ENCODE measurements at regions not wholly inside any gene's neighbourhood (a gene's known extent, or its start where the extent isn't known, plus 50 kb on each side); places are given as distances from the start of the nearest gene placed in this dataset.
A peak's percentile ranks its signal among the peaks of the same experiment; 100 is the strongest.

DNA sequence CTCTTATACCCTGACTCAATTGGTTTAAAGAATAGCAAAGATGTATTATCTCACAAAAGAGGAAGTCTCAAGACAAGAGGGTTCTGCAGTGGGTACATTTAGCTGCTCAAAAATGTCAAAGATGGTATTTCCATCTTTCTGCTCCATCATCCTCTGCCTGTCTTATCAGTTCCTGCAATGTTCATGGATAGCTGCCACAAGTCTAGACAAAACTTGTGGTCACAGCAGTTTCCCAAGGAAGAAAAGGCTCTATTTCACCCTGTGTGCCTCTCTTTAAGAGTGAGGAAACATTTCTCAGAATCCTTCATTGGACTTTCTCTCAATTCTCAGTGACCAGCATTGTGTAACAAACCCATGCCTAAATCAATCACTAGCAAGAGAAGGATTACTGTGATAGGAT is 634.2 kb upstream of the AUTS2 start:
- DNase-seq (ENCODE audit: low read depth) (peak; percentile 13), FAIRE-seq (no peak)
- Histone ChIP-seq H3K4me3 (ENCODE audit: low read depth, low read length) (no peak overlapping the region), H3K27me3 (ENCODE audit: control insufficient read depth, insufficient read depth, low read length) (no peaks in the 10 kb centered on the region), H3K36me3 (ENCODE audit: control insufficient read depth, insufficient read depth, low read length) (no peaks in the 10 kb centered on the region)
- TF ChIP-seq, protein P1, sequence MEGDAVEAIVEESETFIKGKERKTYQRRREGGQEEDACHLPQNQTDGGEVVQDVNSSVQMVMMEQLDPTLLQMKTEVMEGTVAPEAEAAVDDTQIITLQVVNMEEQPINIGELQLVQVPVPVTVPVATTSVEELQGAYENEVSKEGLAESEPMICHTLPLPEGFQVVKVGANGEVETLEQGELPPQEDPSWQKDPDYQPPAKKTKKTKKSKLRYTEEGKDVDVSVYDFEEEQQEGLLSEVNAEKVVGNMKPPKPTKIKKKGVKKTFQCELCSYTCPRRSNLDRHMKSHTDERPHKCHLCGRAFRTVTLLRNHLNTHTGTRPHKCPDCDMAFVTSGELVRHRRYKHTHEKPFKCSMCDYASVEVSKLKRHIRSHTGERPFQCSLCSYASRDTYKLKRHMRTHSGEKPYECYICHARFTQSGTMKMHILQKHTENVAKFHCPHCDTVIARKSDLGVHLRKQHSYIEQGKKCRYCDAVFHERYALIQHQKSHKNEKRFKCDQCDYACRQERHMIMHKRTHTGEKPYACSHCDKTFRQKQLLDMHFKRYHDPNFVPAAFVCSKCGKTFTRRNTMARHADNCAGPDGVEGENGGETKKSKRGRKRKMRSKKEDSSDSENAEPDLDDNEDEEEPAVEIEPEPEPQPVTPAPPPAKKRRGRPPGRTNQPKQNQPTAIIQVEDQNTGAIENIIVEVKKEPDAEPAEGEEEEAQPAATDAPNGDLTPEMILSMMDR (IDR thresholded peaks at IDR 0.05; ENCODE audit: insufficient read depth, low read length, severe bottlenecking) = no peak

DNA sequence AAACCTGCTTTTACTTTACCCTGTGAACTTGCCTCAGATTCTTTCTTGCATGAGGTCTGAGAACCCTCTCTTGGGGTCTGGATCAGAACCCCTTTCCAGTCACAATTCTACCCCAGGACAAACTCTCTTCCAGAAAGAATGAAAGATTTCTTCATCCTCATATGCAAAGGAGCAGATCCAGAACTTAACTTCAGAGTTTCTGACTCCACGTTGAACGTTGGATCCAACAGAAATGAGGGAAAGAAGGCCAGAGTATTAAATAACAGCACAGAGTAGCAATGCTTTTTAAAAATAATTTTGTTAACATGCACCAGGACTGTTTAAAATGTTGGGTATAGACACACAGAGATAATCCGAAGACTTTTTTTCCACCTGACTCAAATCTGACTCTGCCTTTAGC is 632.9 kb upstream of the AUTS2 start:
- FAIRE-seq (no peak), DNase-seq (ENCODE audit: low read depth) (no peak)
- TF ChIP-seq, protein P1 (IDR thresholded peaks at IDR 0.05; ENCODE audit: insufficient read depth, low read length, severe bottlenecking) = no peak
- Histone ChIP-seq H3K27me3 (ENCODE audit: control insufficient read depth, insufficient read depth, low read length) (no peaks in the 10 kb centered on the region), H3K36me3 (ENCODE audit: control insufficient read depth, insufficient read depth, low read length) (no peaks in the 10 kb centered on the region), H3K4me3 (ENCODE audit: low read depth, low read length) (no peak overlapping the region)

DNA sequence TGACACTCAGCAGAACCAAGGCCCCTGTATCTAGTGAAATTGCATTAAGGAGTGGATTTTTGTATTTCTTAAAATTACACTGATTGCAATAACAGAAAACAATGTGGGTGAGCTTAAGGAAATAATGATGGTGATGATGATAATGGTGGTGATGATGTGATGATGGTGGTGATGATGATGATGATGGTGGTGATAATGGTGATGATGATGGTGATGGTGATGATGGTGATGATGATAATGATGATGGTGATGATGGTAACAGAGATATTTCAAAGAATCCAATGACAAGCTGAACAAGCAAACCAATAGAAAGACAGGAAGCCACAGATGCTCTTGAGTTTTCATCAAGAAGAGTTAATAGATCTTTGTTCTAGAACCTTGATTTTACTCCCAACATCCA is 630.7 kb upstream of the AUTS2 start:
- Histone ChIP-seq H3K4me3 (ENCODE audit: low read depth, low read length) (no peak overlapping the region), H3K36me3 (ENCODE audit: control insufficient read depth, insufficient read depth, low read length) (no peaks in the 10 kb centered on the region)
- FAIRE-seq = no peak

DNA sequence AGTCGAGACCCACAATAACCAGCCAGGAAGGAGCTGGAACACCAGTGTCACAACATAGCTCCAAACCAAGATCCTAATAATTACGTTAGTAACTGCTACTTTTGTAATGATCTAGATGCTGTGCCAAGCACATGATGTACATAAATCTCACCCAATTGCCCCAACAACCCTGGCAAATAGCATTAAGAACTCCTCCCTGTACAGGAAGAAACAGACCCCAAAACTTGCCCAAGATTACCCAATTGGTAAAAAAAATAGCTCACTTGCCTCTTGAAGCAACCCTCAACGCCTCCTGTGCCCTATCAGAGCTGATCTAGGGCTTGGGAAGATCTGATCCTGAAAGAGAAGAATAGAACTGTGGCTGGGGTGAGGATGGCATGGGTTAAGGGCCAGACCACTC is 628.7 kb upstream of the AUTS2 start:
- Histone ChIP-seq H3K36me3 (ENCODE audit: control insufficient read depth, insufficient read depth, low read length) (no peaks in the 10 kb centered on the region), H3K4me3 (ENCODE audit: low read depth, low read length) (no peak overlapping the region), H3K27me3 (ENCODE audit: control insufficient read depth, insufficient read depth, low read length) (no peaks in the 10 kb centered on the region)
- TF ChIP-seq, protein P1 (IDR thresholded peaks at IDR 0.05; ENCODE audit: insufficient read depth, low read length, severe bottlenecking) = no peak
- FAIRE-seq (no peak), DNase-seq (ENCODE audit: low read depth) (no peak)

More for the DNA sequence above, 630.7 kb upstream of the AUTS2 start:
- TF ChIP-seq, protein P1 (IDR thresholded peaks at IDR 0.05; ENCODE audit: insufficient read depth, low read length, severe bottlenecking) = no peak
- DNase-seq (ENCODE audit: low read depth) = no peak
- H3K27me3 ChIP-seq (ENCODE audit: control insufficient read depth, insufficient read depth, low read length) = no peaks in the 10 kb centered on the region

DNA sequence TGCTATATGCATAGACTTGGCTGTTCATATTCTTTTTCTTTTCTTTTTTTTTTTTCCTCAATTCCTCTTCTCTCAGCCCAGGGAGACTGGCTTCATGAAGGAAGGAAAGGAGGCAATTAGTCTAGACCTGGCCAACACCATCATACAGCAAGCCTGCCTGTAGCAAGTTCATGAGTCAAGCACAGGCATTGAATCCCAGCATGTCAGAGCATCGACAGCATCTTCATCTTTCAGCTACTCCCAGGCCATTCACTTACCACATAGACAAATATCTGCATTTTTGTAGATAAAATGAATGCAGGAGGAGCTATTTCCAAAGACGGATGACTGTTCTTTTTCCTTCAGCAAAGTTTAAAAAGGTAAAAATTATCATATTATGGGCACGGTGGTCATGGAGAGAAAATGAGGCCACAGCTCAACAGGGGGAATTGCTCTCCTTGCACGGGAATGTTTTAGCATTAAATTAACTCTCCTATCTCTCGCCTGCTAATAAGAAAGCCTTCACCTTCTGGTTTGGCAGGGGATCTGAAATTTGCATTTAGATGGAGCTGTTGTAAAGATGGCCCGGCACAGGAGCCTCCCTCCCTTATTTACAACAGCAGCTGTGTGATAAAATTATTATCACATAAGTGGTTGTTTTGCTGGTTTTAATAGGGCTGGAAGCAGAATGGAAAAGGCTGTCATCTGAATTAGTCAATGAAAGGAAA is 626.5 kb upstream of the AUTS2 start:
- Histone ChIP-seq H3K36me3 (ENCODE audit: control insufficient read depth, insufficient read depth, low read length) (no peaks in the 10 kb centered on the region), H3K4me3 (ENCODE audit: low read depth, low read length) (no peak overlapping the region), H3K27me3 (ENCODE audit: control insufficient read depth, insufficient read depth, low read length) (no peaks in the 10 kb centered on the region)
- DNase-seq (ENCODE audit: low read depth) (no peak), FAIRE-seq (no peak)
- TF ChIP-seq, protein P1 (IDR thresholded peaks at IDR 0.05; ENCODE audit: insufficient read depth, low read length, severe bottlenecking) = no peak
